Naive thymus-derived CD8-positive, alpha-beta T cell (primary cell): ENCODE measurements at regions not wholly inside any gene's neighbourhood (a gene's known extent, or its start where the extent isn't known, plus 50 kb on each side); places are given as distances from the start of the nearest gene placed in this dataset.
A peak's percentile ranks its signal among the peaks of the same experiment; 100 is the strongest.

ENCODE experiments used
- ATAC-seq, 2 donors: fragments of 150-1000 bp; cut with Tn5 transposase in 1 of 2; sonication (Bioruptor Pico), chemical (Tn5 transposase) in 1 of 2; 1 replicate in 1 of 2; 2 replicates in 1 of 2; pipeline ENCODE4 v1.10.0; 2021; ENCODE audit warnings: mild to moderate bottlenecking in 2 of 2, moderate library complexity in 2 of 2
- POLR2A ChIA-PET: fragments of 350-600 bp; sonication (Branson Sonifier 250); formaldehyde crosslinking; loops from one replicate; lab custom pipeline; 2021; ENCODE audit warnings: antibody characterized with exemption; lab: Charles Lee
- DNase-seq, 10 donors: peaks; one replicate each; pipeline versions ENCODE4 v3.0.0 to v3.0.0-alpha.2; 2020 to 2022
- H3K27ac Mint-ChIP-seq, 10 donors: one replicate each; pipeline ENCODE4 v1.8.0; 2020 to 2022; ENCODE audit warnings: mild to moderate bottlenecking in 10 of 10, mixed read lengths in 10 of 10, moderate library complexity in 4 of 10, inconsistent platforms in 1 of 10
- H3K27me3 Mint-ChIP-seq, 5 donors: one replicate each; pipeline ENCODE4 v1.8.0; 2021 to 2022; ENCODE audit warnings: mixed read lengths in 5 of 5
- H3K36me3 Mint-ChIP-seq, 3 donors: one replicate each; pipeline ENCODE4 v1.8.0; 2020 to 2022; ENCODE audit warnings: mixed read lengths in 3 of 3, mild to moderate bottlenecking in 2 of 3, inconsistent platforms in 1 of 3
- H3K4me1 Mint-ChIP-seq, 4 donors: one replicate each; pipeline ENCODE4 v1.8.0; 2021 to 2022; ENCODE audit warnings: mixed read lengths in 4 of 4
- H3K4me3 Mint-ChIP-seq, 10 donors: one replicate each; pipeline ENCODE4 v1.8.0; 2020 to 2022; ENCODE audit warnings: mild to moderate bottlenecking in 10 of 10, mixed read lengths in 10 of 10, moderate library complexity in 6 of 10, inconsistent platforms in 1 of 10
- H3K9me3 Mint-ChIP-seq, 9 donors: one replicate each; pipeline ENCODE4 v1.8.0; 2020 to 2022; ENCODE audit warnings: mixed read lengths in 9 of 9, mild to moderate bottlenecking in 3 of 9, inconsistent platforms in 1 of 9, moderate library complexity in 1 of 9

DNA sequence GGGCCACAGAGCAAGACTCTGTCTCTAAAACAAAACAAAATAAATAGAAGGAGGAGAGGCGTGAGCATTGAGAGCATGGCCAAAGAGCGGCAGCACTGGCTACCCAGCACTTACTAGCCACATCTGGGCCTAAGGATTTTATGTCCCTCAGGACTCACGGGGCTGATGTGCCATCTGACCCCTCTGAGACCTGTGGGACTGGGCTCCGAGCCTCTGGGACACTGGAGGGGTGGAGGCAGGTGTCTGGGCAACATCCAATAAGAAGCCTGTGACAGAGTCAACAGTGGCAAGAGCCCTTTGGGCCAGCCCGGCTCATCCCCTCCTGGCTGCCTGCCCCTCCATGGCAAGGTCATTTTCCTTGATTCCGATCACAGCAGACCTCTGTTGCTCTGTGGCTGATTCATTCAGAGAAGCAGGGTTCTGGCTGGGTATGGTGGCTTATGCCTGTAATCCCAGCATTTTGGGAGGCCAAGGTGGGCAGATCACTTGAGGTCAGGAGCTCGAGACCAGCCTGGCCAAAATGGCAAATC, 60.7 kb downstream of the RRM2 start:
- peaks cover 0 to 2% (median 0%) of the 10 kb centered on the region in 4 donors for H3K4me1 Mint-ChIP-seq
- POLR2A ChIA-PET = interaction anchor here (1.0 kb wide), 1 partner anchor 49 kb away, joined by 3 read pairs; no protein-coding TSS in a partner anchor
- ATAC-seq = no peak
- H3K36me3 Mint-ChIP-seq = peaks cover 0 to 2% (median 0%) of the 10 kb centered on the region in 3 donors
- peaks cover 0 to 7% (median 4%) of the 10 kb centered on the region in 9 donors for H3K9me3 Mint-ChIP-seq
- DNase-seq = peak in 1 of 10 donors; percentile 11
- no peaks in the 10 kb centered on the region for H3K27me3 Mint-ChIP-seq
- H3K4me3 Mint-ChIP-seq = no peak overlapping the region
- H3K27ac Mint-ChIP-seq = no peak overlapping the region

DNA sequence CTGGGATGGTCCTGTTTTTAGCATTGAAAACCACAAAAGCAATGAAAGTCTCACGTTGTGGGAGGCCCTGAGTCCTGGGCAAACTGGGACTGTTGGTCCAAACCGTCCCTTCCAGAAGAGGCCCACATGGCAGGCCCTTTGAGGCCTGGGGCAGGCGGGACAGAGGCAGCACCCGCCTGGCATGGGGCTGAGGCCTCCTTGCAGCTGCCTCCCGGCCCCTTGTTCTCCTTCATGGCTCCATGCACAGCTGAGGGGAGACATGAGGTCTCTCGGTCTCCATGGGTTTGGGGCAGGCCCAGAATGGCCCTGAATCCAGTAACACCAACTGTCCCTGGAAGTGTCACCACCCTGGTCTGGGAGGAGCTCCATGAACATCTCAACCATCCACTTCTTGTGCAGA, 61.9 kb downstream of the RRM2 start:
- POLR2A ChIA-PET = no interaction called here
- H3K4me1 Mint-ChIP-seq = peaks cover 0 to 2% (median 0%) of the 10 kb centered on the region in 4 donors
- peaks cover 0 to 2% (median 0%) of the 10 kb centered on the region in 3 donors for H3K36me3 Mint-ChIP-seq
- no peak overlapping the region for H3K4me3 Mint-ChIP-seq
- ATAC-seq = no peak
- DNase-seq = peak in 1 of 10 donors; percentile 43
- no peak overlapping the region for H3K27ac Mint-ChIP-seq
- no peaks in the 10 kb centered on the region for H3K27me3 Mint-ChIP-seq
- H3K9me3 Mint-ChIP-seq = peaks cover 0 to 7% (median 4%) of the 10 kb centered on the region in 9 donors

DNA sequence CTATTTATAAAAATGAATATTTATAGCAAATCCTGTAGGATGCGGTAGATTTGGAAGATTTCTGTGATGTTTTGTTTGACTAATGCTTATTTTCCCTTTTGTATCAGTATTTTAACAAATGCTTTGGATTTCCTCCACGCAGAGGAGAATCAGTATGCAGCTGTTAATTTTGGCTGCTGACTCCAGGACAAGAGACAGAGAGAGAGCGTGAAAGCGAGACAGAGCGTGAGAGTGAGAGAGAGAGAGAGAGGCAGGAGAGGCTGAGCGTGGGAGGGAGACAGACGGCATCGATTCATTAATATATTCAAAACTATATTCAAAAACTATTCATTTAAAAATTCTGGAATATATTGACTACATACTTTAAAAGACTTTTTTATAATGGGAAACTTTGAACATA, 62.5 kb downstream of the RRM2 start:
- Mint-ChIP-seq H3K4me3 (no peak overlapping the region), H3K4me1 (peaks cover 0 to 4% (median under 1%) of the 10 kb centered on the region in 4 donors), H3K36me3 (peaks cover 0 to 2% (median 0%) of the 10 kb centered on the region in 3 donors), H3K27me3 (no peaks in the 10 kb centered on the region), H3K27ac (no peak overlapping the region), H3K9me3 (peaks cover 0 to 10% (median 4%) of the 10 kb centered on the region in 9 donors)
- DNase-seq (peak in 1 of 10 donors; percentile 1), ATAC-seq (no peak)
- POLR2A ChIA-PET = no interaction called here

DNA sequence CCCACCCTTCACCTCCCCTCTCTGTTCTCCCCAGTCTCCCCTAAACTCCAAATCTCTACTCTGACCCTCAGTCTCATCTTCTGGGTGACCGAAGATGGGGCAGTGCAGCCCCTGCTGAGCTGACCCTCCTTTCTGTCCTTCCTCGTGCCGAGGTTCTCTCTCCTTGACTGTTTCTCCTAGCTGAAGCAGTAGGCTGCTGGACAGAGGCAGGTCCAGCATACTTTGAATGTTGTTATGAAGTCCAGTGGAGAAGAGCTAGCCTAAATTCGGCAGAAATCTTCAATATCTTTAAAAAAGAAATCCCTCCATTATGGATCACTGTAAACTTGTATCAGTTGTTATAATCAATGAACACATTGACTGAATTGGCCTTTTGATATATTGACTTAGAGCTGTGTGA, 63.2 kb downstream of the RRM2 start:
- H3K27me3 Mint-ChIP-seq = no peaks in the 10 kb centered on the region
- POLR2A ChIA-PET = no interaction called here
- peaks cover 0 to 2% (median 0%) of the 10 kb centered on the region in 3 donors for H3K36me3 Mint-ChIP-seq
- DNase-seq (peak in 1 of 10 donors; percentile 15), ATAC-seq (no peak)
- H3K4me1 Mint-ChIP-seq = peaks cover 0 to 8% (median under 1%) of the 10 kb centered on the region in 4 donors
- H3K4me3 Mint-ChIP-seq = no peak overlapping the region
- peaks cover 0 to 15% (median 4%) of the 10 kb centered on the region in 9 donors for H3K9me3 Mint-ChIP-seq
- peak overlapping the region in 1 of 10 donors; percentile 76 for H3K27ac Mint-ChIP-seq

DNA sequence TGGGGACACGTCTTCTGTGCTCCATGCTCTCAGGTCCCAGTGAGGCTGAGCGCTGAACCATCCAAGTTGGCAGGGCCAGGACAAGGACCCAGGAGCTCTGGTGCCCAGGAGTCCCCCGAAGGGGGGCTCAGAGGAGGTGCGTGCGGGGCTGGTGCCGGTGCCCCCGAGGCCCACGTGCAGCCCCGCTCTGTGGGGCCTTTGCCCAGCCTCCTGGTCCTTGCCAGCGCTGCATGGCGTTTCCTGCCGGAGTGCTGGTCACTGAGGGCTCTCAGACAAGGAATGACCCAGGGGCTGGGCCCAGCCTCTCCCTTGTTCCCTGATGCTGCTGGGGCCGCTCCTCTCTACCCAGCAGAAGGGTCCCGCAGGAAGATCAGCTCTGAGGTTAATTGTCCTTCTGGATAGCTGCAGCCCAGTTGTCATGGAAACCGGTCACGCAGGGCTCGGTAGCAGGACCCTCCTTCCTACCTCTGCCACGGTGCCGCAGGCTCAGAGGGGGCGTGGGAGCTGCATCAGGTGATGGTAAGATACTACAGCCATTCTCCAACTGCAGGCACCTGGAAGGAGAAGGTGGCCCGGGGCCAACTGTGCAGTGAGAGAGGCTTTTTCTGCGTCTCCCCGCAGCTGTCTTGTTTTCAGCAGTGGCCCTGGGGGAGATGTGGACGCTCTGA, 64.5 kb downstream of the RRM2 start:
- H3K36me3 Mint-ChIP-seq = no peaks in the 10 kb centered on the region
- ATAC-seq (no peak), DNase-seq (peak in 1 of 10 donors; percentile 54)
- POLR2A ChIA-PET = no interaction called here
- peaks cover 0 to 8% (median under 1%) of the 10 kb centered on the region in 4 donors for H3K4me1 Mint-ChIP-seq
- no peak overlapping the region for H3K4me3 Mint-ChIP-seq
- peaks cover 0 to 17% (median 0%) of the 10 kb centered on the region in 9 donors for H3K9me3 Mint-ChIP-seq
- H3K27ac Mint-ChIP-seq = no peak overlapping the region
- no peaks in the 10 kb centered on the region for H3K27me3 Mint-ChIP-seq

DNA sequence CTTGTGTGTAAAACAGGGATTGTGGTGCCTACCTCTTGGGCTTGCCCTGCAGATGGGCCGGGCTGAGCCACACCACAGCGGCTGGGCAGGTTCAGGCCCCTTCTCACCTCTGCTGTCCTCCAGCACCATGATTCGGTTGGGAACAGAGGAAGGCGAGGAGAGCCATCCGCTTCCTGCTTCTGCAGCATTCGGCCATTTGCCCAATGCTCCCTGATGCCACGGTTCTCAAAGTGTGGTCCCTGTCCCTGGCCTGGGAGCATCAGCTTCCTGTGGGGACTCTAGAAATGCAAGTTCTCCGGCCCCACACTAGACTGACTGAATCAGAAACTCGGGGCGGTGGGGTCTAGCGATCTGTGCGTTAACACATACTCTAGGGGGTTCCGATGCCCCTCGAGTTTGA, 65.1 kb downstream of the RRM2 start:
- POLR2A ChIA-PET = no interaction called here
- Mint-ChIP-seq H3K9me3 (peaks cover 0 to 17% (median 0%) of the 10 kb centered on the region in 9 donors), H3K4me3 (no peak overlapping the region), H3K36me3 (no peaks in the 10 kb centered on the region), H3K4me1 (peaks cover 0 to 8% (median under 1%) of the 10 kb centered on the region in 4 donors), H3K27me3 (no peaks in the 10 kb centered on the region), H3K27ac (no peak overlapping the region)
- no peak for ATAC-seq
- peak in 1 of 10 donors; percentile 44 for DNase-seq

DNA sequence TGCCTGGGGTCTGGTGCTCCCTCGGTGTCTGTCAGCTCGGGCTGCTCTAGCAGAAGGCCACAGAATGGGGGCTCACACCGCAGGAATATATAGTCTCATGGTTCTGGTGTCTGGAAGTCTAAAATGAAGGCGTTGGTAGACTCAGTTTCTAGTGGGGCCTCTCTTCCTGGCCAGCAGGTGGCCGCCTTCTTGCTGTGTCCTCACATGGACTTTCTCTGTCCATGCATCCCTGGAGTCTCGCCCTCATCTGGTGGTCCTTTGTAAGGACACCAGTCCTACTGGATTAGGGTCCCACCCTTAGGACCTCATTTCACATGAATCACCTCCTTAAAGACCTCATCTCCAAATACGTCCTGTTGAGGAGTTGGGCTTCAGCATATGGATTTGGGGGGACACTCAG, 65.7 kb downstream of the RRM2 start:
- POLR2A ChIA-PET = no interaction called here

DNA sequence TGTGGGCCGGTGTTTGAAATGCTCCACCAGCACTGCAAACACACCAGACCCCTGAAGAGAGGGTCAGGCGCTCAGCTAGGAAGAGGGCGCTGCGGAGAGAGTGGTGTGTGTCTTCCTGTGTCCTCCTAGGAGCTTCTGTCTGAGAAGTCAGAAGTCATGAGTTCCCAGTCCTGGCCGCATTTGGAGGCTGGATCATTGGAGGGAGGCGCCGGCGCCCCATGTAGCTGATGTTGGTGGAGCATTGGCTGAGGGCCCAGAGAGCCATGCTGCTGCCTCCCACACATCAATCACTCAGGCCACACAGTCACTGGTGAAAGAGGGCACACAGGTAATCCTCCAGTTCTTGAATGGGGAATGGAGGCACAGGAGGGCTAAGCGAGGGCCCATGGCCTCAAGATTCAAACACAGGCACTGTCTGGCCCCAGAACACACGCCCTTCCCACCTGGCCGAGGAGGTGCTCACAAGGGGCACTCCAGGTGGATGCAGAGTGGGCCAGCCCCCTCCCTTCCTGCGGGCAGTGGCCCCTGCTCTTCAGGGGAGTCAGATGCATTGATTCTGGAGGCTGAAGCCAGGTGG, 66.3 kb downstream of the RRM2 start:
- no peak for ATAC-seq
- POLR2A ChIA-PET = no interaction called here
- H3K4me1 Mint-ChIP-seq = peaks cover 0 to 8% (median under 1%) of the 10 kb centered on the region in 4 donors
- H3K36me3 Mint-ChIP-seq = no peaks in the 10 kb centered on the region
- H3K9me3 Mint-ChIP-seq = peaks cover 0 to 17% (median 0%) of the 10 kb centered on the region in 9 donors
- no peak overlapping the region for H3K27ac Mint-ChIP-seq
- no peak overlapping the region for H3K4me3 Mint-ChIP-seq
- H3K27me3 Mint-ChIP-seq = no peaks in the 10 kb centered on the region
- DNase-seq = peak in 1 of 10 donors; percentile 32

More for the DNA sequence above, 65.7 kb downstream of the RRM2 start:
- Mint-ChIP-seq H3K4me1 (peaks cover 0 to 8% (median under 1%) of the 10 kb centered on the region in 4 donors), H3K4me3 (no peak overlapping the region), H3K9me3 (peaks cover 0 to 17% (median 0%) of the 10 kb centered on the region in 9 donors), H3K36me3 (no peaks in the 10 kb centered on the region), H3K27me3 (no peaks in the 10 kb centered on the region), H3K27ac (no peak overlapping the region)
- ATAC-seq = no peak
- DNase-seq = no peak

DNA sequence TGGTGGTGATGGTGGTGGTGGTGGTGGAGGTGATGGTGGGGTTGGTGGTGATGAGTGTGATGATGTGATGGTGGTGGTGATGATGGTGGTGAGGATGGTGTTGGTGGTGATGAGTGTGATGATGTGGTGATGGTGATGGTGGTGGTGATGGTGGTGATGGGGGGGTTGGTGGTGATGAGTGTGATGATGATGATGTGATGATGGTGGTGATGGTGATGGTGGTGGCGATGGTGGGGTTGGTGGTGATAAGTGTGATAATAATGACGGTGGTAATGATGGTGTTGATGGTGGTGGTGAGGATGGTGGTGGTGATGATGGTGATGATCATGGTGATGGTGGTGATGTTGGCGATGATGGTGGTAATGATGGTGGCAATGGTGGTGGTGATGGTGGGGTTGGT, 67.7 kb downstream of the RRM2 start:
- Mint-ChIP-seq H3K27ac (peak overlapping the region in 1 of 10 donors; percentile 14), H3K36me3 (no peaks in the 10 kb centered on the region)
- ATAC-seq = no peak

DNA sequence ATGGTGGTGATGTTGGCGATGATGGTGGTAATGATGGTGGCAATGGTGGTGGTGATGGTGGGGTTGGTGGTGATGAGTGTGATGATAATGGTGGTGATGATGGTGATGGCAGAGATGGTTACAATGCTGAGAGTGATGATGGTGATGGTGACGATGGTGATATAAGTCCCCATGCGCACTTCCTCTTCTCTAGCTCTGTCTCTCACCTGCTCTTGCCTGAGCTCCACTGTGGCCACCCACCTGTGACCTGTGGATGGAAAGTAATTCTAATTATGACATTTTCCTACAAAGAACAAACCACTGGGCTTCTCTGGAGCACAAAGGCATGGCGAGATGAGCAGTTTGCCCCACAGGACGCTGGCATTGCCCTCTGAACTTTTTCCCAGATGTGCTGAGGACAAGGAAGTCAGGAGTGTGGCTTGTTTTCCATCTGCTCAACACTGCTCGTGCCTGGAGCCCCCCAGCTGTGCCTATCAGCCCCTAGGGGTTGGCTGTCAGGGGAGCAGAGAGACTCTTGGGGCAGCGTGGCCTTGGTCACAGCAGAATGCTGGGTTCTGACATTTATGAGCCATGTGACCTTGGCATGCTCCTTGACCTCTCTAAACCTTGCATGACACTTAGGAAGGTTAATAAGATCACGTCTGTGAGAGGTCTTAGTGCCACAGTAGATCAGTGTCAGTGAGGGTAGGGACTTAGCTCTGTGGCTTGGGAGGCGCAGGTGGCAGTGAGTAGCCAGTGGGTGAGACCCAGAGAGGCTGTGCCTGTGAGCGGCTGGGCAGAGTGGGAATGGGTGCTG, 68.4 kb downstream of the RRM2 start:
- POLR2A ChIA-PET = no interaction called here
- Mint-ChIP-seq H3K9me3 (peaks cover 0 to 17% (median 0%) of the 10 kb centered on the region in 9 donors), H3K4me1 (peaks cover 0 to 6% (median under 1%) of the 10 kb centered on the region in 4 donors), H3K27ac (peak overlapping the region in 1 of 10 donors; percentile 57), H3K4me3 (no peak overlapping the region), H3K36me3 (no peaks in the 10 kb centered on the region), H3K27me3 (no peaks in the 10 kb centered on the region)
- ATAC-seq (no peak), DNase-seq (no peak)

More for the DNA sequence above, 67.7 kb downstream of the RRM2 start:
- no peak overlapping the region for H3K4me3 Mint-ChIP-seq
- H3K4me1 Mint-ChIP-seq = peaks cover 0 to 8% (median under 1%) of the 10 kb centered on the region in 4 donors
- DNase-seq = no peak
- no peaks in the 10 kb centered on the region for H3K27me3 Mint-ChIP-seq
- peaks cover 0 to 17% (median 0%) of the 10 kb centered on the region in 9 donors for H3K9me3 Mint-ChIP-seq
- POLR2A ChIA-PET = no interaction called here

DNA sequence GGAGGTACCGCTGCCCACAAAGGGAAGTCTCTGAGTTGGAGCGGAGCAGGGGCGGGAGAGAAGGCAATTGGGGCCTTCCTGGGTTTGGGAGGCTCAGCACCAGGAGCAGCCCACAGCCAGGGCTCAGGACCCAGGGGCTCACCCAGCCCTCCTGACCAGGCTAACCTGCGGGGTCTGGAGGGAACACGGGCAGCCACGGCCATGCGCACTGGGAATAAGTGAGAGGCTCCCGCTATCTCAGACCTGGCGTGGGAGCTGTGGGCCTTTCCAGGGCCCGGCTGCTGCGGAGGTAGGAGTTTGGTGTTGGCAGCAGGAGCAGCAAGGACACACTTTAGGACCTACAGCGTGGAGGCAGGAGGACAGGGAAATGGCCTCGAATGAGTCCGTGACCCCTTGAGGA, 69.0 kb downstream of the RRM2 start:
- Mint-ChIP-seq H3K4me3 (no peak overlapping the region), H3K27ac (peak overlapping the region in 1 of 10 donors; percentile 57), H3K27me3 (no peaks in the 10 kb centered on the region), H3K36me3 (no peaks in the 10 kb centered on the region), H3K9me3 (peaks cover 0 to 17% (median 0%) of the 10 kb centered on the region in 9 donors), H3K4me1 (peaks cover 0 to 6% (median under 1%) of the 10 kb centered on the region in 4 donors)
- POLR2A ChIA-PET = no interaction called here
- ATAC-seq (no peak), DNase-seq (no peak)

DNA sequence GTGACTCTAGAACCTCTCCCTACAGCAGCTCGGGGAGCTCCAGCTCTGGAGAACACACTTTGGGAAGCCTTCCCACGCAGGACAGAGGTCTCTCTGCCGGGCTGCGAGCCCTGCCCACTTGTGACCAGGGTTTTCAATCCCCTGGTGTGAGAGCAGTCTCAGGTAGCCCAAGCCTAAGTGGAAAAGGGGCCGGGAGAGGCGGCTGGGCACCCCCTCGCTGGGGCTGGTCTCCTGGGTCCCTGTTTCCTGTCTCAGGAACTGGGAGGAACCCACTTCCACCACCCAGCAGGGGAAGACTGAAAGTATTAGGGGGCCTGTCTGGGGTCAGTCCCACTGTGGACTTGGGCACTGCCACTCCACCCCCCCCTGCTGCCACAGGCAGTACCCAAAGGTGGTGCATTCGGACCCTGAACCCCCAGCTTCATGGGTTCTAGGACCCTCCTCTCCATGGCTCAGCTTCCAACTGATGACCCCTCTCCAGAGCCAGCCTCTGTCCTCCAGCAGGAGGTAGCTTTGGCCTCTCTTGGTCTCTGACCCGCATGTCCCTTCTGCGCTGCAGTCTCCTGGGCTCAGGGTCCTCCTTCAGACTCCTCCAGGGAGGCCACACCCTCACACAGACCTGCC, 70.0 kb downstream of the RRM2 start:
- POLR2A ChIA-PET = interaction anchor here (0.5 kb wide), 1 partner anchor 54 kb away, joined by 3 read pairs; no protein-coding TSS in a partner anchor
- ATAC-seq = no peak
- H3K9me3 Mint-ChIP-seq = peaks cover 0 to 17% (median 0%) of the 10 kb centered on the region in 9 donors
- H3K27me3 Mint-ChIP-seq = no peaks in the 10 kb centered on the region
- no peak for DNase-seq
- no peak overlapping the region for H3K27ac Mint-ChIP-seq
- H3K36me3 Mint-ChIP-seq = no peaks in the 10 kb centered on the region
- H3K4me3 Mint-ChIP-seq = no peak overlapping the region
- peaks cover 0 to 6% (median under 1%) of the 10 kb centered on the region in 4 donors for H3K4me1 Mint-ChIP-seq
